ENCODE measurements at regions not wholly inside any gene's neighbourhood (a gene's known extent, or its start where the extent isn't known, plus 50 kb on each side); places are given as distances from the start of the nearest gene placed in this dataset.

DNA sequence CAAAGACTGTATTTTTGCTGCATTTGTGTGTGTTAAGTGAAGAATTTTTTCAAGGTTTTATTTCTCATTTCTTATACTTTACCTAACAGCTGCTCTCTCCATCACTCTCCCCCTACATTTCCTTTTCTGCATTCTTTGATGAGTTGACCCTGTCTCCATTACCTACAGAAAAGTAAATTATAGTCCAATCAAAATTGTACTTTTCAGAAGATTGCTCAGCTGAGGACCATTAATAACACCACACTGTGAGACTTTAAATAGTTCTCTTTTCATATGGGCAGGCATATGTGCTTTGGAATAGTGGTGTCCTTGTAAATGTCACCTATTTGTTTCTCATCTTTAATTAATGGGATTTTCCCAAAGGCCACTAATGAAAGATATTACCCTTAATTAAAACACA, 234.7 kb upstream of the GPR149 start:
- H3K27ac ChIP-seq, result no peak overlapping the region
- no peak for TF ChIP-seq ZFX (IDR thresholded peaks at IDR 0.05)
- TF ChIP-seq, protein P1, sequence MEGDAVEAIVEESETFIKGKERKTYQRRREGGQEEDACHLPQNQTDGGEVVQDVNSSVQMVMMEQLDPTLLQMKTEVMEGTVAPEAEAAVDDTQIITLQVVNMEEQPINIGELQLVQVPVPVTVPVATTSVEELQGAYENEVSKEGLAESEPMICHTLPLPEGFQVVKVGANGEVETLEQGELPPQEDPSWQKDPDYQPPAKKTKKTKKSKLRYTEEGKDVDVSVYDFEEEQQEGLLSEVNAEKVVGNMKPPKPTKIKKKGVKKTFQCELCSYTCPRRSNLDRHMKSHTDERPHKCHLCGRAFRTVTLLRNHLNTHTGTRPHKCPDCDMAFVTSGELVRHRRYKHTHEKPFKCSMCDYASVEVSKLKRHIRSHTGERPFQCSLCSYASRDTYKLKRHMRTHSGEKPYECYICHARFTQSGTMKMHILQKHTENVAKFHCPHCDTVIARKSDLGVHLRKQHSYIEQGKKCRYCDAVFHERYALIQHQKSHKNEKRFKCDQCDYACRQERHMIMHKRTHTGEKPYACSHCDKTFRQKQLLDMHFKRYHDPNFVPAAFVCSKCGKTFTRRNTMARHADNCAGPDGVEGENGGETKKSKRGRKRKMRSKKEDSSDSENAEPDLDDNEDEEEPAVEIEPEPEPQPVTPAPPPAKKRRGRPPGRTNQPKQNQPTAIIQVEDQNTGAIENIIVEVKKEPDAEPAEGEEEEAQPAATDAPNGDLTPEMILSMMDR (conservative IDR thresholded peaks at IDR 0.05), result no peak

DNA sequence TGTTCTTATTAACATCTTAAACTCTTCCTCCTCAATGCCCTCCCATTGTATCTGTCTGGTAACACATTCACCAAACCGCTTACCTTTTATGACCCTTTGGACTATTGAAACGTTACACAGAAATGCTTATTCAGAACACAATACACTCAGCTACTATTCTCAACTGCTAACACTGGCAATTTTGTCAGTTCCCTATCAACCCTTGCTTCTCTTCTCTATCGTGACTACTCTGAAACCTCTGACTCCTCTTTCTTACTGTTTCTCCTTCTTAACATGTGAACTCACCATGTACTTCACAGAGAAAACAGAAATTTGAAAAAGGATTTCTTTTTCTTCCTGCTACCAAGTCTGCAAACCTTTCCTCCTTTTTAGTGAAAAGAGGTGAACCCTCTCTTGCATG, 232.9 kb upstream of the GPR149 start:
- no peak overlapping the region for H3K27ac ChIP-seq
- TF ChIP-seq ZFX (IDR thresholded peaks at IDR 0.05), result no peak
- TF ChIP-seq, protein P1 (conservative IDR thresholded peaks at IDR 0.05), result no peak

DNA sequence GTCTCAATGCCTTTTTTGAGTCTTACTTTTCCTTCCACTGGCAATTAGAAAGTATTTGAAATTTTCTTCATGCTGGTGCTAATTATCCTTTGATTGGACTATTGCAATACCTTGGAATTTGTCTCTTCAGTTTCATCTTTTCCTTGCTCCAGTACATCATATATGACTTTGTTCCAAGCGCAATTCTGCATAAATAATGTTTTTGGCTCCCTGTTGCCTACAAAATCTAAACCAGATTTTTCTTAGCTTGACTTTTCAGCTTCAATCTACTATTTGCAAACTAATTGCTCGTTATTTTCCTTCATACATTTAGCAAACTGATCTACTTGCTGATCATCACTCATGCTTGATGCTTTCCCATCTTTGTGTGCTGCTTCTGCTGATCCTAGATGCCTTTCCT, 230.8 kb upstream of the GPR149 start:
- TF ChIP-seq, protein P1 (conservative IDR thresholded peaks at IDR 0.05), result no peak
- TF ChIP-seq ZFX (IDR thresholded peaks at IDR 0.05), result no peak
- no peak overlapping the region for H3K27ac ChIP-seq

DNA sequence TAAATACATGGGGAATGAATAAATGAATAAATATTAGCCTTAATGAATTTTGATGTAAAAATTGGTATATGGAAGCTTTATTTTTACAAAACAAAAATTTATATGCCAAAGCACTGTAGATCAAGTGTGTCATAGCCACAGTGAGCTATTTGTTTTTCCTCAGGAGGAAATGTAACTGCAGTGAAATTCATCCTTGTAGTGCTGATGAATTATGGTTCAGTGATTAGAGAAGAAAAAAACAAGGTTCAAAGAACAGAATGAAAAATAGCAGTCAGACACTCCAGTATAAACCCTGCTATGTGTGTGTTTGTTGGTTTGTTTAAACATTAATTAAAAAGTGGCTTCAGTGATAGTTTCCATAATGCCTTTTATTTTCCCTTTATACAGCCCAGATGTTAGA, 228.0 kb upstream of the GPR149 start:
- TF ChIP-seq, protein P1 (conservative IDR thresholded peaks at IDR 0.05), result no peak
- TF ChIP-seq ZFX (IDR thresholded peaks at IDR 0.05), result no peak
- H3K27ac ChIP-seq, result no peak overlapping the region

DNA sequence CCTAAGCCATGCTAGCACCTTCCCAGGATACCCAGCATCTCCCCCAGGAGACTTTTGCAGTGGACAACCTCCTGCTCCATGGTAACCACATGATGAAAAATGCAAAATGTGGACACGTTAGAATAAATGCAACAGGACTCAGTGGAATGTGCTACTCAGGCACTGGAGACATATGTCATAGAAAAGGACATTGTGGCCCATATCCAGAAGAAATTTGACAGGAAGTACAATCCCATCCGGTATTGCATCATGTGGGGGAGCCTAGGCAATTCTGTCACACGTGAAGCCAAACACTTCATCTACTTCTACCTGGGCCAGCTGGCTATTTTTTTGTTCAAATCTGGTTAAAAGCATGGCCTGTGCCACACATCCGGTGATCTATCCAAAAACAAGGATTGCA, 227.2 kb upstream of the GPR149 start:
- TF ChIP-seq, protein P1 (conservative IDR thresholded peaks at IDR 0.05), result no peak
- no peak for TF ChIP-seq ZFX (IDR thresholded peaks at IDR 0.05)

DNA sequence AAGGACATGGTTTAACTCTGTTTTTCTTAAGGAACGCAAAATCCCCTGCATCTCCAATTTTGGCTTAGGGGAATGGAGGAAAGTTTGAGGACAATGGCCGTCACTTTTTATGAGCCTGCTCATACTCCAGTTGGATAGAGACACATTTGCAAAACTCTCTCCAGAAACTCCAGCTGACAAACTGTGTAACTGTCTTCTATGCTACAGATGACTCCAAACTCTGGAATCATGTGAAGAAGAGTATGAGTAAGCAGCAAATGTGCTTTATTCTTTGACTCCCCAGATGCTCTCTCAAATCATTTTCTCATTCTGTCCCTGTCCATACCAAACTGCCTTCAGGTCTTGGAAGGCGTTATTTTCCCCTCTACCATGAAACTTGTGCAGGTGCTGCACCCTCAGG, 226.5 kb upstream of the GPR149 start:
- TF ChIP-seq, protein P1 (conservative IDR thresholded peaks at IDR 0.05), result no peak
- TF ChIP-seq ZFX (IDR thresholded peaks at IDR 0.05), result no peak
- H3K27ac ChIP-seq, result no peak overlapping the region

More for the DNA sequence above, 227.2 kb upstream of the GPR149 start:
- H3K27ac ChIP-seq, result no peak overlapping the region

DNA sequence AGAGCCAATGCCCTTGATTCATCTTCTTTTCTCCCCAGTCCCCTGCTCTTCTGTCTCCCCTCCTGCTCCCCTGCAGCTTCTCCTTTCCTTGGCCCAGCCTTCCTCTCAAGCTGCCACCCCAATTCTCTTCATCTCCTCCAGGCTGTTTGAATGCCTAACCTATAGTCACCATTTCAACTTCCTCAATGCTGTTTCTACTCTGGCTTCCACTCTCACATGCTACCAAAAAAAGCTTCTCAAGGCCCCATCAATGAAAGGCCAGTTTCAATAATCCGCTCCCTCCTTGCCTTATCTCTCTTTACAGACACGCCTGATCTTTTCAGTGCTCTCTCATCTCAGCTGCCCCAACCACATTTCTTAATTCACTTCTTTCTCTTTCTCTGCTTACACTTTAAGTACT, 212.2 kb upstream of the GPR149 start:
- TF ChIP-seq, protein P1 (conservative IDR thresholded peaks at IDR 0.05), result no peak
- TF ChIP-seq ZFX (IDR thresholded peaks at IDR 0.05), result no peak

More for the DNA sequence above, 212.2 kb upstream of the GPR149 start:
- no peak overlapping the region; the same call in 1 of the 2 replicates for H3K27ac ChIP-seq
